KMS-11 (cell line): ENCODE measurements at regions not wholly inside any gene's neighbourhood (a gene's known extent, or its start where the extent isn't known, plus 50 kb on each side); places are given as distances from the start of the nearest gene placed in this dataset.

Experiments used
- H2AFZ ChIP-seq: fragments of 200-600 bp; sonication (generic); 2 replicates; pipeline ENCODE4 v1.6.1; 2016; ENCODE audit warnings: antibody characterized with exemption, mixed run types, low read depth
- H3K27ac ChIP-seq: fragments of 200-600 bp; sonication (generic); 2 replicates; pipeline ENCODE4 v1.6.1; 2016; ENCODE audit warnings: mild to moderate bottlenecking, mixed run types
- H3K27me3 ChIP-seq: fragments of 200-600 bp; sonication (generic); 2 replicates; pipeline ENCODE4 v1.6.1; 2017; ENCODE audit warnings: mild to moderate bottlenecking, low read depth, mixed run types, moderate library complexity; ENCODE audit not compliant: insufficient read depth
- H3K36me3 ChIP-seq: fragments of 200-600 bp; sonication (generic); 2 replicates; pipeline ENCODE4 v1.6.1; 2017; ENCODE audit warnings: mild to moderate bottlenecking, mixed run types; ENCODE audit not compliant: insufficient read depth
- H3K4me1 ChIP-seq: fragments of 200-600 bp; sonication (generic); 2 replicates; pipeline ENCODE4 v1.6.1; 2016; ENCODE audit warnings: mild to moderate bottlenecking, low read depth, mixed run types; ENCODE audit not compliant: poor library complexity, severe bottlenecking
- H3K4me2 ChIP-seq: fragments of 200-600 bp; sonication (generic); 2 replicates; pipeline ENCODE4 v1.7.0; 2016; ENCODE audit warnings: mild to moderate bottlenecking, mixed run types
- H3K4me3 ChIP-seq: fragments of 200-600 bp; sonication (generic); IDR thresholded peaks from 2 replicates; pipeline ENCODE4 v1.6.1; 2017; ENCODE audit warnings: low read depth, low read length, mixed read lengths; ENCODE audit not compliant: insufficient read depth
- H3K79me2 ChIP-seq: fragments of 200-600 bp; sonication (generic); 2 replicates; pipeline ENCODE4 v1.6.1; 2016; ENCODE audit warnings: low read depth, mixed run types; ENCODE audit not compliant: insufficient read depth
- H3K9ac ChIP-seq: fragments of 200-600 bp; sonication (generic); 2 replicates; pipeline ENCODE4 v1.6.1; 2016; ENCODE audit warnings: mild to moderate bottlenecking, mixed run types
- H4K20me1 ChIP-seq: fragments of 200-600 bp; sonication (generic); 2 replicates; pipeline ENCODE4 v1.6.1; 2016; ENCODE audit warnings: mild to moderate bottlenecking, mixed run types; ENCODE audit not compliant: insufficient read depth
- TF ChIP-seq, protein P1 (sequence below): fragments of 200-600 bp; sonication (generic); conservative IDR thresholded peaks from 2 replicates; pipeline ENCODE4 v1.6.1; 2017; ENCODE audit warnings: low read depth, mild to moderate bottlenecking, antibody characterized with exemption, low read length, moderate library complexity, mixed read lengths

DNA sequence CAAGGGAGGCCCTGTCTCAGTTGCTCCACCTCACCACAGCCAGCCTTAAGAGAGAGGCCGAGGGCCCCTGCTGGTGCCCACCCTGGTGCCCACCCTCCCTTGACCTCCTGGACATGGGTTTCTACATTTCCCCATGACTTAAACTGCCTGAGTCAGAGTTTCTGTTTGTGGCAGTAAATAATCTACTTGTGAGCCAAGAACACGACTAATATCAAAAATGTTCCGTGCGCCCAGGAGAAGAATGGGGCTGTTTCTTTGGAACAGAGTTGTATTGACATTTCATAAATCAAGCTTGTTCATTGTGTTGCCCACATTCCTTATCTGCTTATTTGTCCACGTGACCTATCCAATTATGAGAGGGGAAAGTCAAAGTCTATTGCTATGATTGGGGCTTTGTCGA is 143.5 kb downstream of the ANKRD60 start:
- Histone ChIP-seq H3K4me3 (no peak overlapping the region), H3K27me3 (peaks cover 3% of the 10 kb centered on the region; the same call in 1 of the 2 replicates), H3K79me2 (no peaks in the 10 kb centered on the region), H3K4me2 (no peak overlapping the region), H3K27ac (no peak overlapping the region), H2AFZ (no peak overlapping the region), H4K20me1 (no peaks in the 10 kb centered on the region), H3K4me1 (no peaks in the 10 kb centered on the region), H3K36me3 (no peaks in the 10 kb centered on the region), H3K9ac (no peak overlapping the region)
- TF ChIP-seq, protein P1, sequence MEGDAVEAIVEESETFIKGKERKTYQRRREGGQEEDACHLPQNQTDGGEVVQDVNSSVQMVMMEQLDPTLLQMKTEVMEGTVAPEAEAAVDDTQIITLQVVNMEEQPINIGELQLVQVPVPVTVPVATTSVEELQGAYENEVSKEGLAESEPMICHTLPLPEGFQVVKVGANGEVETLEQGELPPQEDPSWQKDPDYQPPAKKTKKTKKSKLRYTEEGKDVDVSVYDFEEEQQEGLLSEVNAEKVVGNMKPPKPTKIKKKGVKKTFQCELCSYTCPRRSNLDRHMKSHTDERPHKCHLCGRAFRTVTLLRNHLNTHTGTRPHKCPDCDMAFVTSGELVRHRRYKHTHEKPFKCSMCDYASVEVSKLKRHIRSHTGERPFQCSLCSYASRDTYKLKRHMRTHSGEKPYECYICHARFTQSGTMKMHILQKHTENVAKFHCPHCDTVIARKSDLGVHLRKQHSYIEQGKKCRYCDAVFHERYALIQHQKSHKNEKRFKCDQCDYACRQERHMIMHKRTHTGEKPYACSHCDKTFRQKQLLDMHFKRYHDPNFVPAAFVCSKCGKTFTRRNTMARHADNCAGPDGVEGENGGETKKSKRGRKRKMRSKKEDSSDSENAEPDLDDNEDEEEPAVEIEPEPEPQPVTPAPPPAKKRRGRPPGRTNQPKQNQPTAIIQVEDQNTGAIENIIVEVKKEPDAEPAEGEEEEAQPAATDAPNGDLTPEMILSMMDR = no peak

GRCh38 chr20:58084566-58084965 is 143.9 kb downstream of the ANKRD60 start:
- no peaks in the 10 kb centered on the region for H3K79me2 ChIP-seq
- TF ChIP-seq, protein P1 = no peak
- no peak overlapping the region for H2AFZ ChIP-seq
- H3K9ac ChIP-seq = no peak overlapping the region
- H3K4me1 ChIP-seq = no peaks in the 10 kb centered on the region
- H4K20me1 ChIP-seq = no peaks in the 10 kb centered on the region
- H3K27me3 ChIP-seq = peaks cover 5% of the 10 kb centered on the region; the same call in 1 of the 2 replicates
- H3K4me2 ChIP-seq = no peak overlapping the region
- H3K36me3 ChIP-seq = no peaks in the 10 kb centered on the region
- H3K4me3 ChIP-seq = no peak overlapping the region
- no peak overlapping the region for H3K27ac ChIP-seq

DNA sequence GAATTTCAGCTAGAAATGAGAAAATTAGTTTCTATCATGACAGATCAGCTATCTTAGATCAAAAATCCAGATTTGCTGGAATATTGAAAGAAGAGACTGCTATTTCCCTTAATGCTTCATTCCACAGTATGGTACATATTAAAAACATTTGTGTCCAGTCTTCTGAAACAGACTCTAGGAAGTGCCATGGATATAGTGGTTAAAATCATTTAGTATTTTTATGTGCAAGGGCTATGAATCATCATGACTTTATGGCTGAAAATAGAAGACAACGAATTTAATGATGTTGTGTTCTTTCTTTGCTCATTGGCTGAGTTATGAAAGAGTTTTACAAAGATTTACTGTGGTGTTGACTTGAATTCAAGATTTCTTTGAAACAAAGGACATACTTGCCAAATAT is 146.6 kb downstream of the ANKRD60 start:
- Histone ChIP-seq H3K27me3 (peaks cover 11% of the 10 kb centered on the region; the same call in 1 of the 2 replicates), H3K79me2 (no peaks in the 10 kb centered on the region), H3K36me3 (no peaks in the 10 kb centered on the region), H3K4me2 (no peak overlapping the region), H3K9ac (no peak overlapping the region), H3K4me3 (no peak overlapping the region), H3K4me1 (no peaks in the 10 kb centered on the region), H3K27ac (no peak overlapping the region), H2AFZ (no peak overlapping the region), H4K20me1 (no peaks in the 10 kb centered on the region)
- TF ChIP-seq, protein P1 = no peak

- H3K4me2 ChIP-seq = no peak overlapping the region
- H2AFZ ChIP-seq = no peak overlapping the region
- peaks cover 18% of the 10 kb centered on the region; the same call in 1 of the 2 replicates for H3K27me3 ChIP-seq
- H3K4me3 ChIP-seq = no peak overlapping the region
- no peak overlapping the region for H3K27ac ChIP-seq
- H3K36me3 ChIP-seq = no peaks in the 10 kb centered on the region
- no peaks in the 10 kb centered on the region for H3K79me2 ChIP-seq
- TF ChIP-seq, protein P1 = no peak
- H3K4me1 ChIP-seq = no peaks in the 10 kb centered on the region
- no peak overlapping the region for H3K9ac ChIP-seq
- no peaks in the 10 kb centered on the region for H4K20me1 ChIP-seq
Observed at GRCh38 chr20:58078741-58079522, 149.5 kb downstream of the ANKRD60 start.
